Kidney (tissue), 13 donors: ENCODE measurements at regions not wholly inside any gene's neighbourhood (a gene's known extent, or its start where the extent isn't known, plus 50 kb on each side); places are given as distances from the start of the nearest gene placed in this dataset.

Experiments used
- DNase-seq, 5 donors: peaks; one replicate each; pipeline ENCODE4 v3.0.0-alpha.2; 2013 to 2020
- FAIRE-seq: peaks from 2 replicates; lab custom pipeline; 2012; peaks lifted over from hg19 to GRCh38; lab: Jason Lieb, UNC
- H3K27ac ChIP-seq, 2 donors: one replicate each; pipeline ENCODE4 v1.7.0; 2013; ENCODE audit warnings: low read depth in 2 of 2, low read length in 2 of 2, inconsistent platforms in 1 of 2
- H3K27me3 ChIP-seq: one replicate; pipeline ENCODE4 v1.7.1; 2013; ENCODE audit warnings: low read length, inconsistent platforms; ENCODE audit not compliant: control insufficient read depth, insufficient read depth
- H3K36me3 ChIP-seq, 3 donors: one replicate each; pipeline versions ENCODE4 v1.7.0 to v1.7.1; 2013; ENCODE audit warnings: low read length in 3 of 3, control low read depth in 1 of 3, inconsistent platforms in 1 of 3; ENCODE audit not compliant: insufficient read depth in 3 of 3, control insufficient read depth in 2 of 3
- H3K4me1 ChIP-seq, 3 donors: one replicate each; pipeline versions ENCODE4 v1.7.0 to v1.7.1; 2013; ENCODE audit warnings: low read length in 3 of 3, inconsistent platforms in 1 of 3, low read depth in 1 of 3; ENCODE audit not compliant: control insufficient read depth in 2 of 3, insufficient read depth in 2 of 3
- H3K4me3 ChIP-seq, 3 donors: one replicate each; pipeline versions ENCODE4 v1.7.0 to v1.8.1; 2013; ENCODE audit warnings: low read length in 3 of 3, control low read depth in 1 of 3, inconsistent platforms in 1 of 3
- H3K9ac ChIP-seq, 3 donors: one replicate each; pipeline versions ENCODE4 v1.7.0 to v1.7.1; 2013; ENCODE audit warnings: low read length in 3 of 3, control low read depth in 1 of 3, inconsistent platforms in 1 of 3
- H3K9me3 ChIP-seq, 3 donors: one replicate each; pipeline versions ENCODE4 v1.7.0 to v1.7.1; 2013; ENCODE audit warnings: low read length in 3 of 3, control low read depth in 1 of 3, inconsistent platforms in 1 of 3; ENCODE audit not compliant: control insufficient read depth in 2 of 3, insufficient read depth in 1 of 3
- CTCF ChIP-seq: IDR thresholded peaks from 3 replicates; pipeline ENCODE4 v1.5.1; 2012; ENCODE audit warnings: mild to moderate bottlenecking, moderate library complexity, borderline replicate concordance; ENCODE audit not compliant: insufficient read depth; ENCODE audit errors: extremely low read depth
- intact Hi-C: fragments of 100-400 bp; cut with DNase I; formaldehyde crosslinking; loops from one replicate; pipeline ENCODE4 v1.11.1; 2022
- donor health status: control.
- donor health status: control.
- donor health status: control.
- donor health status: control.
- donor health status: control.
- donor health status: DM: yes; HTN: yes; CAD: no.
- donor health status: Normal renal cell carcinoma (clear cell type).

GRCh38 chr15:60065951-60066350 is 61.8 kb downstream of the FOXB1 start:
- intact Hi-C loops: no loop called here
- H3K27me3 ChIP-seq: no peaks in the 10 kb centered on the region
- DNase-seq: peak in 2 of 5 donors; percentile 45 to 52

DNA sequence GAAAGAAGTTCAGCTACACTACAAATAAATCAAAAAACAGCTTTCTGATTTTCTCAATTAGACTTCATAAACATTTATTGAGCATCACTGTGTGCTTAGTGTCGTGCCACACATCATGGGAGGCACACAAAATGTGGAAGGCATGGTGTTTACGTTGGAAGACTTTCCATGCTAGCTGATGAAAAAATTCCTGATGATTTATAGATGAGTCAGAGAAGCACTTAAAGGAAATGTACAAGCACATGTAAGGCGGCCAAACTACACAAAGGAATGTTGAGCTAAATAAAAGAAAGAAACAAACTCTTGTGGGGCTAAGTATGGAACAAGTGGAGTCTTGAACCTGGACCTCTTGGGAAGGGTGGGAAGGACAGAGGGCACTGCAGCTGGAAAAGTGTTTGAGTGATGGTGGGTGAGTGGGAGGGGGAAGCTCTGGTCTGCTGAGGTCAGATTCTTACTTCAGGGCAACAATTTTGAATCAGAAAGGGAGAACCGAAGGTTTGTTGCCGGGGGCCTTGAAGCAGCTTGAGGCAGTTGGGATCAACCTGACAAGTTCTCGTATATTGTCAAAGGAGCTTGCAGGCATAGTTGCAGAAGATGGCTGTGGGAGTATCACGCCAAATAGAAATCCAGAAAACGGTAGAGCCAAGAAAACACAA is 66.9 kb downstream of the FOXB1 start:
- Histone ChIP-seq H3K36me3 (no peaks in the 10 kb centered on the region), H3K27ac (no peak overlapping the region), H3K4me3 (no peak overlapping the region), H3K9me3 (no peaks in the 10 kb centered on the region), H3K9ac (no peak overlapping the region), H3K27me3 (no peaks in the 10 kb centered on the region), H3K4me1 (no peaks in the 10 kb centered on the region)
- FAIRE-seq (no peak), DNase-seq (peak in 3 of 5 donors; percentile 37 to 76 (median 49))
- TF ChIP-seq CTCF: no peak
- intact Hi-C loops: no loop called here

More at GRCh38 chr15:60065951-60066350, 61.8 kb downstream of the FOXB1 start:
- no peak for TF ChIP-seq CTCF
- no peak overlapping the region for H3K27ac ChIP-seq
- no peak overlapping the region for H3K4me3 ChIP-seq
- H3K36me3 ChIP-seq: no peaks in the 10 kb centered on the region
- peaks cover 0 to 16% (median 7%) of the 10 kb centered on the region in 3 donors for H3K9me3 ChIP-seq
- no peak overlapping the region for H3K9ac ChIP-seq
- H3K4me1 ChIP-seq: no peaks in the 10 kb centered on the region
- no peak for FAIRE-seq

DNA sequence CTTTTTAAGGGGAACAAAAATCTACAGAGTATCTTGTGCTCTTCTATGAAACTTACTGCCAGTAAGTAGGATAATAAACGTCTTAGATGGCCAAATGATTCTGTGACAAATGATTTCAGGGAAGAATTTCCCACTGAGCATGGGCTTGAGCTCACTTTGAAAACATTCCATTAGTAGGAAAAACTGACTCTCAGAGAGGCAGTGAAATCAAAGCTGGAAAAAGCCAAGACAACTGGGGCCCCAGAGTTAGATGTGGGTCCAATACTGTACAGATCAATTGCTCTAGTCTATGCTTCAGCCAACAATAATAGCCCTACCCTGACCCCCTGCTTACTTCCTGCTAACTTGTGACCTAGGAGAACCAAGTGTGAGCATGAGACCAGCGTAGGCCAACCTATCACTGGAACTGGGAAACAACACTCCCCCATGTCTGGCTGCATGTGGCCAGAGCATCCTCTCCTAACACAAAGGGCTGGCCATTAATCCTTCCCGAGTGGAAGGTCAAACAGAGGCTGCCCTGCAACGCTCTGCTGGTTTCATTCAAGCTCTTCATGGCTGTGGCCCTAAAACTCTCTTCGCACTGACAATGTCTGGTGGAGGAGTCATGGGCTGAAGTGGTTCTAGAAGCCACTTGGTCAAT is 68.8 kb downstream of the FOXB1 start:
- FAIRE-seq: no peak

More for the DNA sequence above, 68.8 kb downstream of the FOXB1 start:
- TF ChIP-seq CTCF: no peak
- no peaks in the 10 kb centered on the region for H3K36me3 ChIP-seq
- no peak overlapping the region for H3K4me3 ChIP-seq
- H3K9me3 ChIP-seq: no peaks in the 10 kb centered on the region
- no peak overlapping the region for H3K27ac ChIP-seq
- H3K27me3 ChIP-seq: no peaks in the 10 kb centered on the region
- H3K4me1 ChIP-seq: no peaks in the 10 kb centered on the region
- no peak overlapping the region for H3K9ac ChIP-seq
- intact Hi-C loops: no loop called here
- peak in 4 of 5 donors; percentile 17 to 55 (median 52) for DNase-seq
